ENCODE measurements at regions not wholly inside any gene's neighbourhood (a gene's known extent, or its start where the extent isn't known, plus 50 kb on each side); places are given as distances from the start of the nearest gene placed in this dataset.

GRCh38 chr2:181141676-181142075, 161.3 kb downstream of the UBE2E3 start:
- TF ChIP-seq CTCF (conservative IDR thresholded peaks at IDR 0.05; ENCODE audit: low read depth, low read length) = no peak
- no peak for TF ChIP-seq FOS (IDR thresholded peaks at IDR 0.05; ENCODE audit: low read depth, low read length)
- no peak for TF ChIP-seq MXI1 (IDR thresholded peaks at IDR 0.05; ENCODE audit: borderline replicate concordance, low read depth, low read length)
- no peak for TF ChIP-seq MAZ (IDR thresholded peaks at IDR 0.05; ENCODE audit: borderline replicate concordance, low read depth, low read length)
- TF ChIP-seq CEBPB (IDR thresholded peaks at IDR 0.05; ENCODE audit: low read depth, low read length) = no peak
- no peak for TF ChIP-seq BHLHE40 (IDR thresholded peaks at IDR 0.05; ENCODE audit: low read depth, low read length)
- no peak for TF ChIP-seq USF2 (IDR thresholded peaks at IDR 0.05; ENCODE audit: low read depth, low read length)
- TF ChIP-seq POLR2A (IDR thresholded peaks at IDR 0.05; ENCODE audit: low read depth, low read length) = no peak
